K562 (cell line): ENCODE measurements at regions not wholly inside any gene's neighbourhood (a gene's known extent, or its start where the extent isn't known, plus 50 kb on each side); places are given as distances from the start of the nearest gene placed in this dataset.

Experiments used
- ATAC-seq: fragments of 200-7000 bp; cut with Tn5 transposase; 3 replicates; pipeline ENCODE4 v1.9.1; 2020; ENCODE audit warnings: moderate library complexity
- BruUV-seq: library from RNA; stranded (reverse); fragments of 400-500 nt; replicated peaks from 2 replicates; lab custom pipeline; 2021; lab: Mats Ljungman, UMichigan
- CTCF ChIA-PET: fragments of 300-600 bp; formaldehyde crosslinking; extraction: SDS; loops from one replicate; lab custom pipeline; 2021; ENCODE audit warnings: low intra/inter-chr PET ratio; lab: Yijun Ruan, JAX
- POLR2A ChIA-PET: fragments of 300-600, 350-650 bp; sonication (Branson Sonifier 250); formaldehyde crosslinking; extraction: SDS; loops from one replicate; lab custom pipeline; 2021; ENCODE audit warnings: antibody characterized with exemption, inconsistent platforms; lab: Yijun Ruan, JAX
- DNase-seq, 4 experiments: peaks; one replicate each; pipeline versions ENCODE4 v3.0.0 to v3.0.0-alpha.2; 2011 to 2018; ENCODE audit warnings: low spot score in 3 of 4, mixed read lengths in 3 of 4; ENCODE audit errors: extremely low read depth in 1 of 4
- FAIRE-seq: peaks from 2 replicates; lab custom pipeline; 2011; peaks lifted over from hg19 to GRCh38; lab: Jason Lieb, UNC
- H2AFZ ChIP-seq: 2 replicates; pipeline ENCODE4 v1.6.0; 2011; ENCODE audit warnings: low read depth, low read length, control low read depth, inconsistent platforms
- H3K27ac ChIP-seq: fragments of 200-600 bp; 3 replicates; pipeline ENCODE4 v1.8.0; 2011; ENCODE audit warnings: low read depth, mild to moderate bottlenecking, control low read depth, inconsistent platforms, low read length, moderate library complexity, mixed read lengths; ENCODE audit errors: extremely low read depth
- H3K27me3 ChIP-seq, 2 experiments: fragments of 300-600 bp in 1 of 2; 2 replicates in 1 of 2; 3 replicates in 1 of 2; pipeline versions ENCODE4 v1.6.0 to v1.8.0; 2011; ENCODE audit warnings: inconsistent platforms in 2 of 2, low read length in 2 of 2, mild to moderate bottlenecking in 1 of 2, mixed read lengths in 1 of 2, moderate library complexity in 1 of 2; ENCODE audit not compliant: control insufficient read depth in 2 of 2, insufficient read depth in 2 of 2
- H3K36me3 ChIP-seq: fragments of 300-600 bp; 3 replicates; pipeline ENCODE4 v1.8.0; 2011; ENCODE audit warnings: mild to moderate bottlenecking, low read length, inconsistent platforms; ENCODE audit not compliant: control insufficient read depth, insufficient read depth
- H3K4me1 ChIP-seq, 2 experiments: fragments of 200-600 bp in 1 of 2; replicated peaks in 1 of 2; 2 replicates in 1 of 2; 3 replicates in 1 of 2; pipeline versions ENCODE4 v1.5.1 to v1.8.0; 2011; ENCODE audit warnings: inconsistent platforms in 2 of 2, low read length in 2 of 2, mild to moderate bottlenecking in 1 of 2, mixed read lengths in 1 of 2, moderate library complexity in 1 of 2; ENCODE audit not compliant: control insufficient read depth in 2 of 2, insufficient read depth in 2 of 2
- H3K4me2 ChIP-seq: 2 replicates; pipeline ENCODE4 v1.6.1; 2011; ENCODE audit warnings: low read length, control low read depth, inconsistent platforms, mixed read lengths; ENCODE audit not compliant: insufficient read depth
- H3K4me3 ChIP-seq: fragments of 200-600 bp; sonication (generic), shearing (Covaris generic); 2 replicates; pipeline ENCODE4 v1.5.1; 2016; ENCODE audit warnings: control low read depth, inconsistent platforms
- H3K79me2 ChIP-seq: fragments of 200-600 bp; 3 replicates; pipeline ENCODE4 v1.8.0; 2011; ENCODE audit warnings: low read length, inconsistent platforms; ENCODE audit not compliant: control insufficient read depth, insufficient read depth
- H3K9ac ChIP-seq, 2 experiments: 2 replicates each; pipeline versions ENCODE4 v1.6.0 to v1.6.1; 2011; ENCODE audit warnings: low read depth in 2 of 2, low read length in 2 of 2, control low read depth in 1 of 2, inconsistent platforms in 1 of 2, mild to moderate bottlenecking in 1 of 2, mixed read lengths in 1 of 2; ENCODE audit not compliant: insufficient read depth in 1 of 2
- H3K9me1 ChIP-seq: one replicate; pipeline ENCODE4 v1.6.0; 2011; ENCODE audit warnings: inconsistent platforms, mild to moderate bottlenecking, low read length, moderate library complexity; ENCODE audit not compliant: control insufficient read depth, insufficient read depth
- H3K9me3 ChIP-seq: replicated peaks from 2 replicates; pipeline ENCODE4 v1.5.1; 2011; ENCODE audit warnings: low read depth, low read length, inconsistent platforms; ENCODE audit not compliant: control insufficient read depth, insufficient read depth
- H4K20me1 ChIP-seq: replicated peaks from 2 replicates; pipeline ENCODE4 v1.6.1; 2011; ENCODE audit warnings: low read length, inconsistent platforms, mixed read lengths; ENCODE audit not compliant: control insufficient read depth, insufficient read depth
- ARID4B ChIP-seq: sonication (generic); formaldehyde crosslinking; IDR thresholded peaks from 2 replicates; pipeline ENCODE4 v1.8.0; 2022; ENCODE audit warnings: mild to moderate bottlenecking, missing genetic modification reagents
- DDX20 ChIP-seq: fragments of 450-650 bp; IDR thresholded peaks from 2 replicates; pipeline ENCODE4 v1.6.1; 2016; ENCODE audit warnings: missing genetic modification characterization, low read depth, mild to moderate bottlenecking, missing compliant biosample characterization, moderate library complexity
- ESRRB ChIP-seq: fragments of 250-450 bp; sonication (Bioruptor Pico); IDR thresholded peaks from 2 replicates; pipeline ENCODE4 v1.5.0; 2020; ENCODE audit warnings: mild to moderate bottlenecking, moderate library complexity, borderline replicate concordance
- FOXJ2 ChIP-seq: fragments of 200-800 bp; sonication (Bioruptor generic); IDR thresholded peaks from 2 replicates; pipeline ENCODE4 v1.6.1; 2016; ENCODE audit warnings: missing genetic modification characterization, missing compliant biosample characterization
- GTF2A2 ChIP-seq: IDR thresholded peaks from 2 replicates; pipeline ENCODE4 v1.6.1; 2016; ENCODE audit warnings: mild to moderate bottlenecking, missing genetic modification characterization, missing compliant biosample characterization
- HLTF ChIP-seq: fragments of 450-650 bp; IDR thresholded peaks from 2 replicates; pipeline ENCODE4 v1.6.1; 2016
- MAFF ChIP-seq: IDR thresholded peaks from 2 replicates; pipeline ENCODE4 v1.6.1; 2012; ENCODE audit warnings: low read length, improper control_type of control experiment
- MCM7 ChIP-seq, 2 experiments: fragments of 450-650 bp; IDR thresholded peaks; 2 replicates each; pipeline ENCODE4 v1.6.1; 2016 to 2018
- MEIS2 ChIP-seq: fragments of 450-650 bp; IDR thresholded peaks from 2 replicates; pipeline ENCODE4 v1.6.1; 2014; ENCODE audit warnings: mild to moderate bottlenecking; ENCODE audit not compliant: partially characterized antibody
- TFAP4 ChIP-seq: sonication (generic); formaldehyde crosslinking; IDR thresholded peaks from 2 replicates; pipeline ENCODE4 v1.8.0; 2022; ENCODE audit warnings: missing genetic modification reagents, mild to moderate bottlenecking, moderate library complexity, borderline replicate concordance
- U2AF2 ChIP-seq: fragments of 200-400 bp; formaldehyde crosslinking; optimal IDR thresholded peaks from 2 replicates; pipeline ENCODE3; 2017; ENCODE audit warnings: low read depth, mild to moderate bottlenecking, low read length
- ZKSCAN1 ChIP-seq: fragments of 150-350 bp; IDR thresholded peaks from 2 replicates; pipeline ENCODE4 v1.6.1; 2016; ENCODE audit warnings: low read depth, low read length
- ZNF174 ChIP-seq: fragments of 250-450 bp; sonication (Bioruptor Pico); IDR thresholded peaks from 2 replicates; pipeline ENCODE4 v1.4.0; 2020; ENCODE audit warnings: mild to moderate bottlenecking
- WGBS: fragments of 100-300 bp; shearing (Covaris generic); methylation state at CpG from one replicate; pipeline ENCODE4 v1.1.6; 2016; ENCODE audit warnings: low coverage, mixed read lengths; ENCODE audit not compliant: insufficient coverage; ENCODE audit errors: missing lambda C conversion rate; 5-methylcytosine and 5-hydroxymethylcytosine counted together
- in situ Hi-C: fragments of 300-500 bp; cut with MboI; formaldehyde crosslinking; loops from 4 replicates; pipeline ENCODE4 v1.15.0; 2018; ENCODE audit warnings: inconsistent platforms, mixed read lengths
- intact Hi-C: fragments of 100-400 bp; cut with micrococcal nuclease; formaldehyde crosslinking; loops from 2 replicates; pipeline ENCODE4 v1.14.2; 2022
- TF ChIP-seq, protein P1 (sequence below): fragments of 450-650 bp; IDR thresholded peaks from 2 replicates; pipeline ENCODE4 v1.6.1; 2017; ENCODE audit warnings: mild to moderate bottlenecking, moderate library complexity

- TF ChIP-seq FOXJ2 (tag) (no peak), ZKSCAN1 (no peak), MAFF (no peak), MCM7 (IDR thresholded peaks at IDR 0.05) (no peak), ESRRB (CRISPR knock-in tag) (no peak), MEIS2 (no peak), GTF2A2 (tag) (no peak)
Measured at GRCh38 chr16:86798247-86799041, 220.1 kb downstream of the FOXL1 start (continued).

- BruUV-seq = no TSS peak
- no peak overlapping the region for H3K4me2 ChIP-seq
- FAIRE-seq (no peak), ATAC-seq (no peak), DNase-seq (no peak)
- H3K4me3 ChIP-seq = no peak overlapping the region
- no peaks in the 10 kb centered on the region for H3K36me3 ChIP-seq
- no peaks in the 10 kb centered on the region for H3K9me1 ChIP-seq
- no peaks in the 10 kb centered on the region for H3K4me1 ChIP-seq
- H3K79me2 ChIP-seq = no peaks in the 10 kb centered on the region
- H3K27me3 ChIP-seq = peaks cover 3% of the 10 kb centered on the region in 2 experiments; a peak in 4 of 5 replicates
- no peaks in the 10 kb centered on the region; the same call in 1 of the 2 replicates for H4K20me1 ChIP-seq
- POLR2A ChIA-PET = no interaction called here
- no peak overlapping the region for H3K9ac ChIP-seq
- in situ Hi-C loops (no loop called here), intact Hi-C loops (no loop called here)
- no peaks in the 10 kb centered on the region for H3K9me3 ChIP-seq
- H2AFZ ChIP-seq = no peak overlapping the region
- no peak overlapping the region for H3K27ac ChIP-seq
- CTCF ChIA-PET = no interaction called here
- 0% methylated on average over 4 of the region's 4 CpGs for WGBS
- TF ChIP-seq HLTF (no peak), ARID4B (CRISPR knock-in tag) (no peak), ZNF174 (CRISPR knock-in tag) (no peak), TFAP4 (CRISPR knock-in tag) (no peak), U2AF2 (no peak), DDX20 (tag) (no peak)
- TF ChIP-seq, protein P1, sequence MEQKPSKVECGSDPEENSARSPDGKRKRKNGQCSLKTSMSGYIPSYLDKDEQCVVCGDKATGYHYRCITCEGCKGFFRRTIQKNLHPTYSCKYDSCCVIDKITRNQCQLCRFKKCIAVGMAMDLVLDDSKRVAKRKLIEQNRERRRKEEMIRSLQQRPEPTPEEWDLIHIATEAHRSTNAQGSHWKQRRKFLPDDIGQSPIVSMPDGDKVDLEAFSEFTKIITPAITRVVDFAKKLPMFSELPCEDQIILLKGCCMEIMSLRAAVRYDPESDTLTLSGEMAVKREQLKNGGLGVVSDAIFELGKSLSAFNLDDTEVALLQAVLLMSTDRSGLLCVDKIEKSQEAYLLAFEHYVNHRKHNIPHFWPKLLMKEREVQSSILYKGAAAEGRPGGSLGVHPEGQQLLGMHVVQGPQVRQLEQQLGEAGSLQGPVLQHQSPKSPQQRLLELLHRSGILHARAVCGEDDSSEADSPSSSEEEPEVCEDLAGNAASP = no peak
Measured at GRCh38 chr16:86799367-86799766, 221.0 kb downstream of the FOXL1 start.
